Erythroblast (primary cell): ENCODE measurements at regions not wholly inside any gene's neighbourhood (a gene's known extent, or its start where the extent isn't known, plus 50 kb on each side); places are given as distances from the start of the nearest gene placed in this dataset.

Experiments used
- GATA1 ChIP-seq: IDR thresholded peaks from 2 replicates; pipeline ENCODE4 v1.6.1; 2011; ENCODE audit warnings: low read depth, mild to moderate bottlenecking, control low read depth, low read length, moderate library complexity
- POLR2A ChIP-seq: IDR thresholded peaks from 2 replicates; pipeline ENCODE4 v1.6.1; 2011; ENCODE audit warnings: mild to moderate bottlenecking, low read length

DNA sequence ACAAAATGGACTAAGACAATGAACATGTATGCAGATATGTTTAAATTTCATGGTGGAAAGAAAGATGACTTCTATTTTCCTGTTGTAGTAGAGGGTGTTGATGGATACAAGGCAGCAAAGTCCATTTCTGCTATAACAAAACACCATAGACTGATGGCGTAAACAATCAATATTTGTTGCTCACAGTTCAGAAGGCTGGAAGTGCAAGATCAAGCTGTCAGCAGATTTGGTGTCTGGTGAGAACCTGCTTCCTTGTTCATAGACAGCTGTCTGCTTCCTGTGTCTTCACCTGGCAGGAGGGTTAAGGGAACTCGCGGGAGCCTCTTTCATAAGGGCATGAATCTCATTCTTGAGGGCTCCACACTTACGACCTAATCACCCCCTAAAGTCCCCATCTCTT is 83.0 kb upstream of the ELOVL5 start:
- no peak for TF ChIP-seq POLR2A
- no peak for TF ChIP-seq GATA1
